Stimulated activated CD8-positive, alpha-beta memory T cell treated with anti-CD3 and anti-CD28 coated beads, Interleukin-15, amount 100 ng/mL, for 1 hour (primary cell): ENCODE measurements at regions not wholly inside any gene's neighbourhood (a gene's known extent, or its start where the extent isn't known, plus 50 kb on each side); places are given as distances from the start of the nearest gene placed in this dataset.
"Not testable (repeated sequence)": the region's sequence is repeated elsewhere in the genome, so short reads cannot be mapped to it uniquely, and the experiment has no call there.

Experiments used
- DNase-seq: peaks from one replicate; pipeline ENCODE4 v3.0.0-alpha.2; 2020; ENCODE audit warnings: low read depth

- not testable (repeated sequence) for DNase-seq
These were observed 150.1 kb downstream of the PTPRU start for GRCh38 chr1:29386453-29386852.

DNA sequence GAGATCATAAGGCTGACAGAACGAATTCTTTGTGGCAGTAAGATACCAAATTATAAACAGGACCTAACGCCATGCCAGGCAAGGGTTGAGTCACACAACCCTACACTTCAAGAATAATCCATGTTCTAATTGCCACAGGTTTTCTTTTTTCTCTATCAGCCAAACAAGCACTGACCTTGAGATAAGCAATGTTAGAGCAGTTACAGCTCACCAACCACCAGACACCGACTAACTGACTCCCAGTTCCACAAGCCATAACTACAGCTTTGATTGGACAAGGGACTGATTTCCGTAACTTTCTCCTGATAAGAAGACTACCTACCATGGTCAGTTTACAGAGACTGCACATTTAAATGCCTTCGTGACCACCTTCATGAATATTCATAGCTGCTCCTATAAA lies 149.6 kb downstream of the PTPRU start:
- DNase-seq: no peak

DNA sequence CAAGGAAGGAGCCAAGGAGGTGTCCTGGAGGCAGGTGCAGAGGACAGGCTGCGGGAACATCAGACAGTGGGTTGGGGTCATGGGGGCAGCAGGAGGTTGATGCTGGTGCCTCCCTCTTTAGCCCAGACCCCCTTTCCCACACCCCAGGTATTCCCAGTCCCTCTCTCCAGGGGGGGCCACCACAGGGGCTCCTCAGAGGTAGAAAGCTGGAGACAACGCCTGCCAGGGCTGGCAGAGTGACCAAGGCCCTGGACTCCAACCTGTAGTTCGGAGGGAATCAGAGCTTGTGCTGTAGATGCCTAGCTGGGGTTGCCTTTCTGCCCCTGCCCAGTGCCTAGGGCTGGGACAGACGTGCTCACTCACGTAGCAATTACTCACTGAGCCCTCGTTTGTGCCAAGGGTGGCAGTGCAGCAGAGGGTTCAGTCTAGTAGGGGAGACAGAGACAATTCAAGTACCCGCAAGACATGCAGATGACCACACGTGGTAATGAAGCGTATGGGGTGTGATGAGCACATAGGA lies 148.2 kb downstream of the PTPRU start:
- no peak for DNase-seq

- DNase-seq: no peak
These were observed 147.5 kb downstream of the PTPRU start for GRCh38 chr1:29383746-29384371.

DNA sequence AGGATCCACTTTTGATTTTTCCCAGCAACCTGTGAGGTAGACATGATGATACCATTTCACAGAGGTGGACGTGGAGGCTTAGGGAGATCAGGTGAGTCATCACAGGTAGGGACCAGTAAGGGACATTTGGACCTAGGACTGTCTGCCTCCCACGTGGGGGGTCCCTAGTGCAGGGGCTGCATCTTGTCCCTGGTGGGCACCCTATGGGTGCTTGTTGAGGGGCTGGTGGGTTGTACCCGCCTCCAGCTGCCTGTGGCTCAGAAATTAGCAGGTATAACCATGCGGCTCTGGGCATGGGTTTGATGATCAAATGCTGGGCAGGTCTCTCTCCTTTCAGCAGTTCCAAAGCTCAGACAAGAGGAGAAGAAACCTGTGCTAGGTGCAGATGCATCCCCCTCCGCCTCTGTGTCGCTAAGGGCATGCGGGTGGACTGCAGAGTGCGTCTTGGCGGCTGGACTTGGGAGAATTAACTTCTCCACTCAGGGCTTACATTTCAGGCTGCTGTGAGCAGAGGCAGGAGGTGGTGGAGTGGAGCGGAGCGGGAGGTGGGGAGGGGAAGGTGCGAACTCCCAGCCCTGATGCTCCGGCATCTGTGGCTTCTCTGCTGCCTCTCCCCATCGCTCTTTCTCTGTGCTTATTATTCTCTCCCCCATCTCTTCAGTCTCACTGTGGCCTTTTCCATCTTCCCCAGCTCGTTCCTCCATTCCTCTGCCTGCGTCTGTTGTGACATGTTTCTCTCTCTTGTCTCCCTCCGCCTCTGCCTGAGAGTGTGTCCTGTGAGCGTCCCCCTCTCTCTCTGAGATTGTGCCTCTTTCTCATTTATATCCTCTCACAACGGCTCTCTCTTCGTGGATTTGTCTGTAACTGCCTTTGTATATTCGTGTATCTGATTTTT lies 146.8 kb downstream of the PTPRU start:
- DNase-seq: no peak

DNA sequence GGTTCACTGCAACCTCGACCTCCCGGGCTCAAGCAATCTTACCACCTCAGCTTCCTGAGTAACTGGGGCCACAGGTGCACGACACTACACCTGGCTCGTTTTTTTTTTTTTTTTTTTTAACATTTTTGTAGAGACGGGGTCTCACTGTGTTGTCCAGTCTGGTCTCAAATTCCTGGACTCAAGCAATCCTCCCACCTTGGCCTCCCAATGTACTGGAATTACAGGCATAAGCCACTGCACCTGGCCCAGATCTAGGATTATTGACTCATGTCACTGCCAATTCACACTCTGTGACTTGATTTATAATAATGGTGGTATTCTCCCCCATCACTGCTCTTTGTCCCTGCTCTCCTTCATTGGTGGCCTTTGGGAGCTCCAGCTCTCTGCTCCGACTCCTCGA lies 145.1 kb downstream of the PTPRU start:
- no peak for DNase-seq

- DNase-seq: no peak
These were observed 144.2 kb downstream of the PTPRU start for GRCh38 chr1:29380532-29380931.

DNA sequence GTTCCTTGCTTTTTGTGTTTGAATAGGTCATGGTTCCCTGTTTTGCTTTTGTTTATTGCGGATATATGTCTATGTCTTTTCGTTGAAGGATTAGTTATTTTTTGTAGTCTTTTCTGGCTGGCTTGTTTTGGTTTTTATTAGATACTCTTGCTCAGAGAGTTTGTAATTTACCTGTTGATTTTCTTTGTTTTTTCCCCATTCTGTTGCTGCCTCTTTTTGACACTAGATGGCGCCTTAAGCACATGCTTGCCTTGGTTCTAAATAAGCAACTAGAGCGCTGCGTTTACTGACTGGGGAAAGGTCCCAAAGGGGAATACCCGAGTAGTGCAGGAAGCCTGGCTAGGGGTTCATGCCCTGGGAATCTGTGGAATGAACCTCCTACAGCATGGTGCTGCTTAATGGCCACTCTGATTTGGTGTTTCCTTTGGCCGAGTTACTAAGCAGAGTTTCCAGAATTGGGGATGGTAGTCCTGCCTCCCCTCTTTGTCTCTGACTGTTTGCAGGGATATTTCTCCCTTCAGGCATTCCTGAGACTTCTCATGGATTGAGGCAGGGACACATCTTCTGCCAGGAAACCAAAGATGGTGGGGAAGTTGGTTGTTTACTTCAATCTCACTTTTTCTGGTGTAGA lies 143.2 kb downstream of the PTPRU start:
- DNase-seq: no peak
